ENCODE measurements at regions not wholly inside any gene's neighbourhood (a gene's known extent, or its start where the extent isn't known, plus 50 kb on each side); places are given as distances from the start of the nearest gene placed in this dataset.

- TF ChIP-seq CTCF (IDR thresholded peaks at IDR 0.05) (no peak), EZH2 (IDR thresholded peaks at IDR 0.05) (no peak)
These were observed 574.8 kb downstream of the ZPLD1 start for GRCh38 chr3:103009609-103010008.

Data from neural progenitor cell (in vitro differentiated cells).